Mucosa of gallbladder (tissue), 1 donor: ENCODE measurements at regions not wholly inside any gene's neighbourhood (a gene's known extent, or its start where the extent isn't known, plus 50 kb on each side); places are given as distances from the start of the nearest gene placed in this dataset.
A peak's percentile ranks its signal among the peaks of the same experiment; 100 is the strongest.

Experiments
- DNase-seq: peaks from one replicate; pipeline ENCODE4 v3.0.0-alpha.2; 2020; ENCODE audit warnings: low spot score
- donor health status: DM: no; HTN: no; CAD: no.

- no peak for DNase-seq
Measured at GRCh38 chr10:78515038-78515872, 481.6 kb downstream of the RPS24 start.

- no peak for DNase-seq
Measured at GRCh38 chr10:78515873-78516153, 482.1 kb downstream of the RPS24 start.

GRCh38 chr10:78516236-78516635 is 482.6 kb downstream of the RPS24 start:
- DNase-seq, result peak; percentile 8

DNA sequence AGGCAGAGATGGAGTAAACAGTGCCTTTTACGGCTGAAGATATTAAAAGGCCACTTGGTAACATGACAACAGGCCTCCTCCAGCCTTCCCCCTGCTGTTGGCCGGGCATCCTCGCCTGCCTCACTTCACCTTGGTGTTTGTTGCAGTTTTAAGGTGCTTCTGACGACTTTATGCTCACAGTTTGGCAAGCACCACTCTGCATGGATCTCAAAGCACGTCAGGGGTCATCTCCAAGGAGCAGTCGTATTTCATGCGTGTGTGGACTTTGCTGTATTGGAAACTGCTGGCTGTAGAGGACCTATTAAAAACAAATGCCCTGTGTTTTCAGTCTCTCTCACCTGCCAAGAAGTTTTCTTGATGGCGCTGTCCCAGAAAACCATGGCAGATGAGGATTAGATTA is 483.1 kb downstream of the RPS24 start:
- DNase-seq, result no peak

- DNase-seq, result peak; percentile 8
Measured at GRCh38 chr10:78518224-78518623, 484.6 kb downstream of the RPS24 start.

DNA sequence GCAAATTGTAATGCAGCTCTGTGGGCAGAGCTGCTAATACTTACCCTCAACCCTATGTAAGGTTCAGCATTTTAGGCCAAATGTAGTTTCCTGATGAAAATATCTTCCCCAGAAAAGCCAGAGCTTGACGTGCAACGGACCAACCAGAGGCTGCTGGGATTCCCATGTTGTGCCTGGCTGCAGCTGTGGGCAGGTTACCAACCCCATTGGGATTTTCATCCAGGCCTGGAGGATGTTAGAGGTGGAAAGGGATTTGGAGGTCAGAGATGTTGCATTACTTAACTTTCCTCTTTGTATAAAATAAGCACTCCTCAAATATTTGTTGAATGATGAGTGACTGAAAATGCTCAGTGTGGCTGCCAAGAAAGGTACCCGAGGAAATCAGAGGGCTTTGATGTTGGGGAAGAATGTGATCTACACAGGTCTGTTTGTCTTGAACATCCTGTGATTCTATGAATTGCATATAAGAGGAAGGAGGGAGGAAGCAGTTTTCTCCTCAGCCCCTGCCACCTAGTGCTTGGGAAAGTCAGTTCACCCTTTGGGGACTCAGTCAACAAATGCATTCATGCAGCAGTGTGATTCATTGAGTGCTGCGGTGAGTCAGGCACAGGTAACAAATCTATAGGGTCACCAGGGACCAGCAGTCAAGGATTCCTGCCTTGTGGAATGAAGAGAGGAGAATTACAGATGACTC is 487.2 kb downstream of the RPS24 start:
- DNase-seq, result no peak

DNA sequence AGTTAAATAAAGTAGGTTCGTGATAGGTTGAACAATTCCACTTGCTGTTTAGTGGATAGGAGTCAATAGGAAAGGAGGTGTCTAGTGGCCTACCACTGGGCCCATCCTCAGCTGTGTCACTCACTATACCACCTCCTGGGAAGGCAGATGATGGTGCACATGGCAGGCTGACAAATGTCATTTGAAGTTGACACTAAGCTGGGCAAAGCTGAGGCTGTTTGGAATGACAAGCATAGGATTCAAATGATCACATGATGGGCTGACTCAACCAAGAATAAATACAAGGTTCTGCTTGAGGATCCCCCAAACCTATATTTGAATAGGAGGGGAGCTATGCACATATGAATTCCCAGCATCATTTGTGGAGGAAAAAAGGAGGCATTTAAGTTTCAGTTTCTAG is 489.8 kb downstream of the RPS24 start:
- no peak for DNase-seq

DNA sequence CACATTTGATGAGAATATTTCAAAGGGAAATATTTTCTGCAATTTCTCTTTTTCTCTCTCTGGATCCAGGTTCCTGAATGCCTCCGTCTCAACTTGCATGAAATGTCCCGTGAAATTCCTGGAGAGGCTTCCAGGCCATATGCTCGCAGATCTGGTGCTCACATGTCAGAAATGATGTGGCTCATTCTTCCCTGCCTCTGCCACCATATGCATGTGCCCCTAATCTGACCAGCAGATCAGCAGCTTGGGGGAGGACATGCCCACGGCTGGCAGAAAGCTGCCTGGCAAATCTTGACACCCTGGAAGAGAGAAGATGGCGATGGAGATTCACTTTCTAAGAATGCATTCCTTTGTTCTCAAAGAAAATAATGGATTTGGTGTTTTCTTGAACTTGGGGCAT is 490.7 kb downstream of the RPS24 start:
- DNase-seq, result no peak

DNA sequence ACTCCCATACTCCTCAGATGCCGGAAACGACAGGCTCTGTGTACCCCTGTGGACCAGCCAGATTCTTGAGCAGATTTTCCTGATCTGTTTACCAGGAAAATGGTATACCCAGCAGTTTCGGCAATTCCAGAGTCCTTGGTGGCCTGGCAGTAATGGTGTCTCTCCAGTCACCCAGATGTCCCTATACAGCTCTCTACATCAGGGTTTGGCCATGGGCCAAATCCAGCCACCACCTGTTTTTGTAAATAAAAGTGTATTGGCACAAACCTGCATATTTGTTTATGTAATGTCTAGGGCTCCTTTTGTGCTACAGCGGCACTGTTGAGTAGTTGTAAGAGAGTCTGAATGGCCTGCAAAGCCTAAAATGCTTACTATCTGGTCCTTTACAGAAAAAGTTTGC is 491.3 kb downstream of the RPS24 start:
- no peak for DNase-seq

GRCh38 chr10:78526347-78526746 is 492.7 kb downstream of the RPS24 start:
- DNase-seq, result no peak

- DNase-seq, result no peak
Measured at GRCh38 chr10:78527296-78527695, 493.6 kb downstream of the RPS24 start.

DNA sequence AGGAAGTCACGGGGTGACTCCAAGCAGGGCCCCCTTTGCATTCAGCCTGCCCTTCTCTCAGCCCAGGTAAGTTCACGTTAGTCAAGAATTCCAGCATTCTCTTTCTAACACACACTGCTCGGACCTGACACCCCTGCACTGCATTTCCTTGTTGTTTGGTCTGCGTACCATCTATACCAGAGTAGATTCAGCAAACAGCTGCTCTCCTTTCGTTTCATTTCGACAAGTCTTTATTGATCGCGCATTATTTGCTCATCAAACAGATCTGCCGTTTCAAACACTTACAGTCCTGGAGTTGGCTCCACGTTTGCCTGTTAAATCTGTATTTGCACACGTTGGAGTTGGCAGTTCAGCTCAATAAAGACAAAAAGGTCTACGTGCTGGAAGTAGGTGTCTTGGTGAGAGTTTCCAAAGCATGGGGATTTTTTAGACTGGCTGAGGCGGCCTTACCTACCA is 495.1 kb downstream of the RPS24 start:
- no peak for DNase-seq

- no peak for DNase-seq
Measured at GRCh38 chr10:78529262-78529661, 495.6 kb downstream of the RPS24 start.

- DNase-seq, result no peak
Measured at GRCh38 chr10:78531088-78531487, 497.4 kb downstream of the RPS24 start.

DNA sequence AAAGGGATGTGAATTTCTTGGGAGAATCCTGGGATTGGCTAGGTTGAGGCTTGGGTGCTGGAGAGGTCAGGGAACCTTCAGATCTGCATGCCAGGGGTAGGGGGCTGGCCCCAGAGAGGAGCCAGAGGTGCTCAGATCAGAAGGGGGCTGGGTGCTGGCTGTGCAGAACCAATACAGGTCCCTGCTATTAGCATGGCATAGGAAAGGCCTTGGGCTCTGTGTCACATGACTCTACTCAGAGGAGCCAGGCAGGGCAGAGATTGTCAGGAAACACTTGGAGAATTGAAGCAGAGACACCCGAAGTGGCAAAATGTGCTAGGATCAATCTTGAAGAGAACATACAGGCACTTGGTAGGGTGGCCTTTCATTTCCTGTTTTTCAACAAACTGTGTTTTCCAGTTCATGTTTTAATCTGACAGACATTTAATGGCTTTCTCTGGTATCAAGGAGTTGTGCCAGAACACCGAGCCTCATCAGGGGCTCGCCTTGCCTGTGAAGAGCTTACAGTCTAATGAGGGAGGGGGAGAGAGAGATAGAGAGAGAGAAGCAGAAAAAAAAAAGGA is 498.9 kb downstream of the RPS24 start:
- no peak for DNase-seq

DNA sequence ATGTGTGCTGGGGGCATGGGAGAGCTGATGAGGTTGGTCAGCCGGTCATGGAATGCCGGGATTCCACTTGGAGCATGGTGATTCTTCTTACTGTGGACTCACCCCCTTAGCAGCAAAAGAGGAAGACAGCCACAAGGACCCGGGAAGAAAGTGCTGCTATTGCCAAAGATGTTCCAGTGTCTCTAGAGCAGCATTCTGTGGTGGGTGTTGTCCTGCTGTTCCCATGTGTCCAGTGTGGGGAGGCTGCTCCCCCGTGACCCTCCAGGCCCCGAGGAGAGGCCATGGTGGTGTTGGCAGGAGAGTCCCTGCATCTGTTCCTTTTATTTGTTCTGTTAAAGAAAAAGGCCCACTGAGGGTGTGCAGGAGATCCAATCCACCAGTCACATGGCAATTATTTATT is 499.4 kb downstream of the RPS24 start:
- DNase-seq, result no peak

DNA sequence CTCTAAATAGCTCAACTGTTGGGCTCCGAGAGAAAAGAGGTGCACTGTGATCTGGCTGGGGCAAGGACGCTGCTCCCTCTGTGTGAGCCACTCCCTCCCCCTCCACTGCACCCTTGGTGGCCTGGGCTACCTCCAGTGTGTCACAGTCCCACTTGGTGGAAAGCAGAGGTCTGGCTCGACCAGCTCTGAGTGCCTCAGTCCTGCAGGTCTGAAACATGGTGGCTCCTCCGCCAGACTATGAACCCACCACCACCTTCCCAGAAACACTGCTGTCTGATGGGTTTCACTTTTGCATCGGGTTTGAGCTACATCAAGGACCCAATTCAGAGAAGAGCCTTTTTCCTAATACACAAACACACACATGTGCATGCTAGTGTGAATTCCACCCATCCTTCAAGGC is 500.1 kb downstream of the RPS24 start:
- no peak for DNase-seq

DNA sequence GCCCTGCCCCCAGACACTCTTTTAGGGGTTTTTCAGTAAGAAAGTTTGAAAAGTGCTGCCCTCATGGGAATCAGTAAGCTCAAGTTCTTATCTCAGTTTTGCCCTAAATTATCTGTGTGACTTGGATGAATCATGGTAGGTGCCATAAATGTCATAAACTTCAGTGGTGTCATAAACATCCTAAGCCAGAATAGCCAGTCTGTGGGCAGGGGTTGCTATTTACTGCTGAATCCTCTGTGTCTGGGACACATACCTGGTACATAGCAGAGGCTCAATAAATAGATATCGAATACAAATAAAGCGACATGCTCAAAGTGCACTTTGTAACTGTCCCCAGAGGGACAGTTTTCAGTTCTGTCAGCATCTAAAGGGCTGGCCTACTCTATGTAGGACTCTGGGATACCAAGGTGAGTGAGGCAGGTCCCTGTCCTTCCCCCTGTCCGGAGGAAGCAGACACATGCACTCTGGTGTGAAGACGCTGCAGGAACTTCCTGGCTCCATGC is 502.1 kb downstream of the RPS24 start:
- no peak for DNase-seq

DNA sequence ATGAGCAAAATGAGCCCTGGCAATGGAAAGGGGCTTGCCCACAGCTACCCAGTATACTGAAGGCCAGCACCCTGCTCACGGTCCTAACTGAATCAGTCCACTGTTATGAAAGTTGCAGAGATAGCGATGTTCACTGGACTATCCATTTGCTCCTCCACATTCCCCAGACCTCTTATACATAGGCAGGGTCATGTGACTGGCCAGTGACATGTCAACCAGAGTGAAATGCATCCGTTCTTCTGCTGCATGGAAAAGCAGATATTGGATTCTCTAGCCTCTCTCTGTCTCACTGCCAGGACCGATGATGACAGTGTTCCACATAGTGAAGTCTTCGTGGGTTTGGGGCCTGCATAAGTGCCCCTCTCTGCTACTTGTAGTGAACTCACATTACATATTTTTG is 503.4 kb downstream of the RPS24 start:
- DNase-seq, result no peak

- no peak for DNase-seq
Measured at GRCh38 chr10:78539247-78539766, 505.6 kb downstream of the RPS24 start.

DNA sequence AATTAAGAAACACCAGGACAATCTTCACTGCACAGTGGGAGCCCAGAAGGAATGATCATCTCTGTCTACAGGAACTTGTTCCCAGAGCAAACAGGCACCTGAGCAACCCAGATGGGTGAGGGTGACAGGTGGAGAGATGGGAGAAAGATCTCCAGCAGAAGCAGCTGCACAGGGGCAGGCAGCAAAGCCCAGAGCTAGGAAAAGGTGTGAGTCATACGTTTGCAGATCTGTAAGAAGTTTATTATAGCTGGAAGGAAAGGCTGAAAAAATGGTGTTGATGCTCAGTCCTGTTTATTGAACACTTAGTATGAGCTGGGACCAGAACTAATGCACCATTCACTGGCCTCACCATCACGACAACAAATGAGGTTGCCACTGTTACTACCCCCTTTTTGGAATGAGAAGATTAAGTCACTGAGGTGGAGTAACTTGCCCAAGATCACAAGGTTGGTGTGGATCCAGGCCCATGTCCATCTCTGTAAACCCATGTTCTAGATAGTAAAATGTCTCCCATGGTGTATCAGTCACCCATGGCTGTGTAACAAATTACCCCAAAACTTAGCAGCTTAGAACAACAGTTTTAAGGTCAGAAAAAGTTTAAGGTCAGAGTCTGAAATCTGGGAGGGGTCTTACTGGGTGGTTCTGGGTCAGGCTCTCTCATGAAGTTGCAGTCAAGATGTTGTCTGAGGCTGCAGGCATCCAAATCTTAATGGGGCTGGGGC is 506.9 kb downstream of the RPS24 start:
- DNase-seq, result no peak

DNA sequence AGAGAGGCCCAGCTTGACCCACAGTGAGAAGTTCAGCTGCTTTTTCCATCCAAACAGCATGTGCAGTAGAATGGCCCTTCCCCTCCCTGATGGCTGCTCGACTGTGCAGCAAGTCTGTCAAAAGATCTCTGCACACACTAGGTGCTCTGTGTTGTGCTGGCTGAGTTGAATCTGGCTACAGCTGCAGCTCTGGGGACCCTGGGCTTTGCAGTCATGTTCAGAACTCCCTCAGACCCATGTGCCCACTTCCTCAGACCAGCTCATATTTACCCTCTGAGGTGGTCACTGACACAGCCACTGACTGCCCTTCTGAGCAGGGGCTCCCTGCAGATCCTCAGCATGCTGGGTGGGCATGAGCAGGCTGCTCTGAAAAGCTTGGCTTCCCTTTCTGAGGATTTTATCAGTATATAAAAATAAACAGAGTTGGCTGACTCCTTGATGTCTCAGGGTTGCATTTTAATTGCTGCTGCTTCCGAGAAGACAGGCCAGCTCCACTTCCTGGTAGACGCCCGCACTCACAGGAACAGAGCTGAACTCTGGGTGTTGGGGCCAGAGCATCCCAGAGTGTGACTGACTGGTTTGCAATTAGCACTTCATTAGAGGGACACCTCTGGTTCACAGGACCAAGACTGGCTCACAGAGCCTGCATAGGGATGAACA is 507.9 kb downstream of the RPS24 start:
- no peak for DNase-seq
